GM19025 (cell line): ENCODE measurements at regions not wholly inside any gene's neighbourhood (a gene's known extent, or its start where the extent isn't known, plus 50 kb on each side); places are given as distances from the start of the nearest gene placed in this dataset.

Experiments used
- ATAC-seq: cut with Tn5 transposase; IDR thresholded peaks from one replicate; pipeline ENCODE4 v1.9.1; 2021; ENCODE audit warnings: mild to moderate bottlenecking, low read depth, moderate library complexity; ENCODE audit not compliant: unreplicated experiment

GRCh38 chr11:81135570-81135969 lies 1598.1 kb downstream of the FAM181B start:
- no peak for ATAC-seq

DNA sequence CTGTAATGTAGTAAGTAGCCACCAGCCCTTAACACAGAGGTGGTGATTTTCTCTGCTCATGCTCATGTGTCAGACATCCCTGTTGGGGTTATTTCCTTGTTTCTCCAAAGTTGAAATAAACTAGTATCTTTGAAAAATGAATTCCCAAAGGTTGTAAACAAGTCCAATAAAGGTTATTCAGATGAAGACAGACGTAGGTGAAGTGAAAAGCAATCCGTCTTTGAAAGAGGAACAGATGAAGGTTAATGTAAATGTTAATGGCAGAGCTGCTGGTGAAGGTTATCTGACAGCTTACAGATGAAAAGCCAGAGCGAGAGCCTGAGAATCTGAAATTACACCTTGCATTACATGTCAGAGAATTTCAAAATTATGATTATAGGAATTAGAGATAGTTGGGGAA lies 1604.0 kb downstream of the FAM181B start:
- no peak for ATAC-seq

- ATAC-seq = no peak
Measured at GRCh38 chr11:81112718-81113117, 1620.9 kb downstream of the FAM181B start.

DNA sequence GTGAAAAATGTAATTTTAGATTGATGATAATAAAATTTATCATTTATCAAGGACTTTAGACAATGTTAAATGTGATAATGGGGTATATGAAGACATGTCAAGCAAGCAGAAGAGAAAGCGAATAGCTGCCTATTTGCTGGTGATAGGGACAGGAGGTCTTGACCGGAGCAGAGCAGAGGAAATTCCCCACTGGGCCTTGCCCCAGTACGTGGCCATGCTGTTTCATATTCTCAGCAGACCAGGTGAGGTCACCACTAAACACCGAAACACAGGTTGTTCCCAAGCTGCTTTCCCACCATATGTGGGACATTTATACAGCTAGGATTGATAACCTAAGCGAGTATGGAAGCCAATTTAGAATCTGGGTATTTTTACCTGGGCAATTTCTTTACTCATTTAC lies 1629.6 kb downstream of the FAM181B start:
- no peak for ATAC-seq

DNA sequence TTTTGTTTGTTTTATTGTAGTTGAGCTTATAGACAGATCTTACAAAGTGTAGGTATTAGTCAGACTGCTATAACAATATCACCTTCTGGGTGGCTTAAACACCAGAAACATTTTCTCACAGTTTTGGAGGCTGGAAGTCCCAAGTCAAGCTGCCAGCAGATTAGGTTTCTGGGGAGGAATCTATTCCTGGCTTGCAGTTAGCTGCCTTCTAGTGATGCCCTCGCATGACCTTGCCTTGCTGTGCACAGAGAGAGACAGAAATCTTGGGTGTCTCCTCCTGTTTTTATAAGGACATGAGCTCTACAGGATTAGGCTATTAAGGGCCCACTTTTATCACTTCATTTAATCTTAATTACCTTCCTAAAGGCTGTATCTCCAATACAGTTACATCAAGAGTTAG lies 1635.2 kb downstream of the FAM181B start:
- ATAC-seq = no peak

DNA sequence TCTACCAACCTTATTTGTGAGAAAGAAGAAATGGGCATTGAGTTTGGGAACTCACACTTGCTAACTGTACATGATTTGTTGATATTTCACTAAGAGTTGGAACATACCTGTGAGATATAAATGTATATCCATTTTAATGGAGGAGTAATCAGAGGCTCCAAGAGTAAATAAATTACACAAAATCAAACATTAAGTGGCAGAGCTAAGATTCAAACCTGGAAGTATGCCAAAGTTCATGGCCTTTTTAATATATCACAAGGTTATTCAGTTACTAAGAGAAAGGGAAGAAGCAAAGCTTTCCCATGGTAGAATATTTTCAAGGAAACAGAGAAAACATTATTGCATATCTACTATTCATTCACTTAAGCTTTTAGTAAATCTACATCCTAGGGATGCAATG lies 1641.1 kb downstream of the FAM181B start:
- ATAC-seq = no peak

GRCh38 chr11:81089242-81089641 lies 1644.4 kb downstream of the FAM181B start:
- ATAC-seq = no peak

DNA sequence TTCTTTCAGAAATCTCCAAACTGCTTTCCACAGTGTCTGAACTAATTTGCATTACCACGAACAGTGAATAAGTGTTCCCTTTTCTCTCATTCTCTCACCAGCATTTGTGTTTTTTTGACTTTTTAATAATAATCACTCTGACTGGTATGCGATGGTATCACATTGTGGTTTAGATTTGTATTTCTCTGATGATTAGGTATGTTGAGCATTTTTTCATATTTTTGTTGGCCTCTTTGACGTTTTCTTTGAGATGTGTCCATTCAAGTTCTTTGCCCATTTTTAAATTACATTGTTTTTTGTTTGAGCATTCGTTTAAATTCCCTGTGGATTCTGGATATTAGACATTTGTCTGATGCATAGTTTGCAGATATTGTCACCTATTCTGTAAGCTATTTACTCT lies 1639.6 kb upstream of the TENM4 start:
- ATAC-seq = no peak

GRCh38 chr11:81072273-81072672 lies 1631.4 kb upstream of the TENM4 start:
- ATAC-seq = no peak

DNA sequence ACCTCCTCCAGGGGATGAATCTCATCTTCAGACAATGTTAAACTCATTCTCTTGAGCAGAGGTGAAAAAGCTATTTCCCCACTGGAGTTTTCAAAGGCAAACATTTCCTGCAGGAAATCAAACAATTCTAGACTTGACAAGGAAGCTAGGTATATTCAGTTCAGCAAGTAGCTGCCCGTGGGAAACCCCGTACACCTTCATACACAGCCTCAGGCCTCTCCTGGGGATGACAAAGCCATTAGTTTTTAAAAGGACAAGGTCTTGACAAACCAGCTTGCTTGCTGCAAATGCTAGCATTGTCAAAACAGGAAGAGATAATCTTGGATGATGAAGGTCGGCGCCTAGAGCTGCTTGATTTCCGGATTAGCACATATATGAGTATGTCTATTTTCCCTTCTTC lies 1630.8 kb upstream of the TENM4 start:
- ATAC-seq = no peak

- ATAC-seq = peak; percentile 49
Measured at GRCh38 chr11:81070948-81071347, 1630.1 kb upstream of the TENM4 start.

- ATAC-seq = no peak
Measured at GRCh38 chr11:81059356-81059755, 1618.5 kb upstream of the TENM4 start.

DNA sequence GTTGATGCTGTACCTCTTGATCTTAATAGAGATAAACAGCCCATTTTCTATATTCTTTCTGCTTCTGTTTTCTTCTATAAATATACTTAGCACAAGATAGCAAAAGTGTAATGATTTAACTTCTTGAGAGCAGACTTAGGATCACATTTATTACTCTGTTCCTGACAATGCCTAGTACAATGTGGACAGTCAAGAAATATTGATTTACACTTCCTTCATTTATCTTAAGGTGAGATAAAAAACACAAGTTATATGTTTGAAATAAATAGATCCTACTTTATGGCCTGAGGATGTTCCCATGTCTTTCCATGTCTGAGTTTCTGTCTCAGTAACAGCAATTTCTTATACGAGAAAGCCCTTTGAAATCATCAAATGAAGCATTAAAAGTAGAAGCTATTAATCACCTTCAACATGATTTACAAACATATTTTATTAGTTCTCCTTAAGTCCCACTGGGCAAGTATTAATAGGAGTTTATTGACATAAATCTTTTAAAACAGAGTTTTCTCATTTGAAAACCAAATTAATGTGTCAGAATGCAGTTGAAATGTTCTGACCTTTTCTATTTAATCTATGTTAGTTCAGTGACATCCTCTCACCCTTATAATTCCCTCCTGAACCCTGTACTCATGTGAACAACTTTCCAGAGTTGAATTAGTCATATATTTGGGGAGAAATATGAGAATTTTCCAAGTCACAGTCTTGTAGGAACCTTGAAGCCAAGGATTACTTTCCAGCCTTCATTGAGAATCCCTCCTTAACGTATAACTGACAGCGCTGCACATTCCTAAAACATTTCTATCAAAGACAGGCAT lies 1611.7 kb upstream of the TENM4 start:
- ATAC-seq = no peak

- ATAC-seq = no peak
Measured at GRCh38 chr11:81039916-81040524, 1599.2 kb upstream of the TENM4 start.

DNA sequence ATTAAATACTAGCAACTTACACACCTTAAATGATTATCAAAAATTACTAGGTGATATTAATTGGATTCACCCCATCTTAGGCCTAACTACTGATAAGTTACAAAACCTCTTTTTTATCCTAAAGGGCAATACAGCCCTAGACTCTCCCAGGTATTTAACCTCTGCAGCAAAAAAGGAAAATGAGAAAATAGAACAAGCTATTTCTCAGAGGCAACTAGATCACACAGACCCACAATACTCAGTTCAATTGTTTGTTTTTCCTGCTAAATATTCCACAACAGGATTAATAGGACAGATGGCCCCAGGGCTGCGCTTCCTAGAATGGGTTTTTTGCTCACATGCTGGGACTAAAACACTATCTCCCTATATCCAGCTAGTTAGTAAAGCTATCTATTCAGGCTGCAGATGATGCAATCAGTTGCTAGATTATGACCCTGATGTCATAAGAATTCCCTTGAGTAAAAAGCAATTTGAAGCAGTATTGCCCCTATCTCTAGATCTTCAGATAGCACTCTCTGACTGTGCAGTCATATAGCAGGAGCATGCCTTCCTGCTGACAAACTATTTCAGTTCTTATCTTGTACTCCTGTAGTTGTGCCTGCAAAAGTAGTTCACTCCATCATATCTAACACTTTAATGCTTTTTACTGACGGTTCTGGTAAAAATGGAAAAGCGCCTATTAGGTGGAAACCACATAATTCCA lies 1595.5 kb upstream of the TENM4 start:
- no peak for ATAC-seq

GRCh38 chr11:81033779-81034540 lies 1593.1 kb upstream of the TENM4 start:
- ATAC-seq = no peak

DNA sequence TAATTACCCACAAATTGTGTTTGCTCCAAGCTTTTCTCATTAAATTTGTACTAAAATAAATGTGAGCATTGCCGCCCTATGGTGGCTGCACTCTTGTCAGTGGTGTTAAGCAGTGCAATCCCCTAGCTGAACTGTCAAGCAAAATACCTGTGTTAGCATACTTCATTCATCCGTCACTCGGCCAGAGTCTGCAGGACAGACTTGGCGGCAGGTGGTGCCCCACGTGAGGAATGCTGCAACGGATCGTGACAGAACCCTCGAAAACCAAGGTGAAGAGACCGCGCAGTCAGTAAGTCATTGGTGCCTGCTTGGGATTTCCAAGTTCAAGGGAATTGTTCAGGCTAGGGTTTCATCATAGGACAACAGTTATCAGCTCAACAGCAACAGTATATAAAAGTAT lies 1592.1 kb upstream of the TENM4 start:
- no peak for ATAC-seq

- no peak for ATAC-seq
Measured at GRCh38 chr11:81030186-81030585, 1589.4 kb upstream of the TENM4 start.

GRCh38 chr11:81026032-81026431 lies 1585.2 kb upstream of the TENM4 start:
- no peak for ATAC-seq

- ATAC-seq = no peak
Measured at GRCh38 chr11:81022057-81022456, 1581.2 kb upstream of the TENM4 start.

- no peak for ATAC-seq
Measured at GRCh38 chr11:81010631-81011030, 1569.8 kb upstream of the TENM4 start.
